GM12874 (cell line): ENCODE measurements at regions not wholly inside any gene's neighbourhood (a gene's known extent, or its start where the extent isn't known, plus 50 kb on each side); places are given as distances from the start of the nearest gene placed in this dataset.

Experiments used
- TF ChIP-seq, protein P1 (sequence below): IDR thresholded peaks from 2 replicates; pipeline ENCODE4 v1.5.1; 2011; ENCODE audit warnings: low read depth, mild to moderate bottlenecking, control low read depth, low read length, moderate library complexity; ENCODE audit not compliant: insufficient read depth

DNA sequence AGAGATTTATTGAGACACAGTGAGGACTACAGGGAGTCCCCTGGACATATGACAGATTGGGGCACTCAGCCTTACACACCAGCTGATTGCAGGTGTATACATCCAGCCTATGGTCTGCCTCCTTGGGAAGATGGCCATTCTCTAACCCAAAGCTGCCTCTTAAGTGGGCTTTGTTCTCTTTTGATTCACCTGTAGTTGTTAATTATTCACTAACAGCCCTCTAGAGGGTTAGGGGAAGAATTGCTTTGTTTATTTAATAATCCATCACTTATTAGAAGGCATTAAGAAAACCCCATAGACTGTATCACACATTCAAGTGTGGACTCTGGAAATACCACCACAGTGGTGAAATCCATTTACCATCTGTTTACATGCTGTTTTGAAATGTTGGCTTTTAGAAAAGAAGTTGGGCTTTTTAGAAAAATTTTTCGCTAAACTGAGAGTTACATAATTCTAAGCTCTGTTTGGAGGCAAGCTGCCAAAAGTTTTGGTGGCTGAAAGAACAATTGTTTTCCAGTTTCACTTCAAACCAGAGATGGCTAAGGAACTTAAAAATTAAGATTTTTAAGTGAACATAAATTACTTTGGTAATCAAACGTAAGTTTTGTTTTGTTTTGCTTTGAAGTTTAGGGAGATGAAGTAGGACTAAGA is 379.1 kb downstream of the ADRA2A start:
- TF ChIP-seq, protein P1, sequence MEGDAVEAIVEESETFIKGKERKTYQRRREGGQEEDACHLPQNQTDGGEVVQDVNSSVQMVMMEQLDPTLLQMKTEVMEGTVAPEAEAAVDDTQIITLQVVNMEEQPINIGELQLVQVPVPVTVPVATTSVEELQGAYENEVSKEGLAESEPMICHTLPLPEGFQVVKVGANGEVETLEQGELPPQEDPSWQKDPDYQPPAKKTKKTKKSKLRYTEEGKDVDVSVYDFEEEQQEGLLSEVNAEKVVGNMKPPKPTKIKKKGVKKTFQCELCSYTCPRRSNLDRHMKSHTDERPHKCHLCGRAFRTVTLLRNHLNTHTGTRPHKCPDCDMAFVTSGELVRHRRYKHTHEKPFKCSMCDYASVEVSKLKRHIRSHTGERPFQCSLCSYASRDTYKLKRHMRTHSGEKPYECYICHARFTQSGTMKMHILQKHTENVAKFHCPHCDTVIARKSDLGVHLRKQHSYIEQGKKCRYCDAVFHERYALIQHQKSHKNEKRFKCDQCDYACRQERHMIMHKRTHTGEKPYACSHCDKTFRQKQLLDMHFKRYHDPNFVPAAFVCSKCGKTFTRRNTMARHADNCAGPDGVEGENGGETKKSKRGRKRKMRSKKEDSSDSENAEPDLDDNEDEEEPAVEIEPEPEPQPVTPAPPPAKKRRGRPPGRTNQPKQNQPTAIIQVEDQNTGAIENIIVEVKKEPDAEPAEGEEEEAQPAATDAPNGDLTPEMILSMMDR = no peak

DNA sequence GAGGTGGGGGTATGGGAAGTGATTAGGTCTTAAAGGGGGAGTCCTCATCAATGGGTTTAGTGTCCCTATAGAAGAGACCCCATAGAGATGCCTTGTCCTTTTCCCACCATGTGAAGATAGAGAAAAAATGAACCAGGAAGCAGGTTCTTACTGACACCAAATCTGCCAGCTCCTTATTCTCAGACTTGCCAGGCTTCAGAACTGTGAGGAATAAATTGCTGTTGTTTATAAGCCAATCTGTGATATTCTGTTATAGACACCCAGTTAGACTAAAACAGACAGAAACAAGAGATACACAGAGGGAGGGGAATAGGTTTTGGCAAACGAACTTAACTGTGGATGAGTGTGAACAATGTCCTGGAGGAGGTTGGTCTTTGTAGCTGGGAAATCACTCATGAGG is 381.4 kb downstream of the ADRA2A start:
- TF ChIP-seq, protein P1 = no peak

DNA sequence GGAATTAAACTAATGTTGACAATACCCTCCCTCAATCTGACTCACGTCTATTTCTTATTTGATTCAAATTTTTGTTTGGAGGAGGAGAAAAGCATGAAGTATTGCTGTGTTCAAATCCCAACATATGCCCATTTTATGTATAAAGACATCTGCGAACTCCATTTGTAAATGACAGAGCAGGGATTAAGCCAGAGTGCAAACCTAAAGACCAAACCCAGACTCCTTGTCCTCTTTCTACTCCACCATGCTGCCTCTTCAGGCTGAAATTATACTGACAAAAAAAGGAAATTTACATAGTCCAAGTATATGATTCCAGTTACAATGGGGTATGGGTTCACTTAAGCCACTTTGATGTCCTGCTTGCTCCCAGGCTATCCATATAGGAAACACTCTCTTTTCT is 383.1 kb downstream of the ADRA2A start:
- TF ChIP-seq, protein P1 = no peak

DNA sequence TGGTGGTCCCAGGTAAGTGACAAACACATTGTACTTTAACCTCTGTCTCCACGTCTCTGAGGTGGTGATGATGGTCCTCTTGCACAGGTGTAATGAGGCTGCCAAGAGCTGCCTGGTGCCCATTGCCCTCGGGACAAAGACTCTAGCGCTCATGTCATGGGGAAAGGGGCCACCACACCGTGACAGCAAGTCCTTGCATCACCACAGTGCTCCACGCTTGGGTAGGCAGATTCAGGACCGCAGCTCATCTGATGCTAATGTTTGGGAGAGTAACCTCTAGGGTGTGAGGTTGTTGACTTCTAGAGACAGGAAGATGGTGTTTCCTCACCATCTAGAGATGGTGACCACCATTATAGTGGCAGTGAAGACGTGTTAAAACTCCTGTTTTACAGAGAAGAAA is 395.6 kb downstream of the ADRA2A start:
- TF ChIP-seq, protein P1 = no peak

DNA sequence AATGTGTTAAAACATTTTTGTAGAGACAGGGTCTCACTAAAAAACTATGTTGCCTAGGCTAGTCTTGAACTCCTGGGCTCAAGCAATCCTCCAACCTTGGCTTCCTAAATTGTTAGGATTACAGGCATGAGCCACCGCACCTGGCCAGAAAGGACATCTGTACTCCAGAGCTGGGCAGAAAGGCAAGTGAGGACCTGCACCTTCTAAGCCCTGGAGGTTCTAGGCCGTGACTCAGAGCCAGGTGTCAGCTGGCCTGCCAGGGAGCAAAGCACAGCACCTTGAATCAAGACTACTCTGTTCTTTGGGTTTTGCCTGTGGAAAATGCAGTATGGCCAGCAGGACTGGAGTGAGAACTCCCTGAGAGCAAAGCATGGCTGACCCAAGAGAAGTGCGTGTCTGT is 396.5 kb downstream of the ADRA2A start:
- TF ChIP-seq, protein P1 = no peak

DNA sequence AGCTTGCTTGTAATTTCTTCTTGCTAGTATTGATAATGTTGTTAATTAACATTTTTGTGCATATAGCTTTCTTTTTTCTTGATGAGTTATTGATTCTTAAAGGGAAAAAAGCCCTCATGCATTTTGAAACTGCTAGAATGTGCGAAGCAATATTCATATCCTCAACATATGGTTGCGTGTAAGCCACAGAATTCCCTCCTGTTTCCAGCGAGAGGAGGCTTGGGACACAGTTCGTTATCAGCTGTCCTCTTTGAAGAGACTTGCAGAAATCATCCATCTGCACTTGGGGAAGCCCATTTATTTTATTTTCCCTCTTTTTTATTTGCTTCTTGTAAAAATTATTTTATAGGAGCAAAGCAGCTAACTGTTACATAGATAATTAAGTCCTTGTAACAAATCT is 398.0 kb downstream of the ADRA2A start:
- TF ChIP-seq, protein P1 = no peak

DNA sequence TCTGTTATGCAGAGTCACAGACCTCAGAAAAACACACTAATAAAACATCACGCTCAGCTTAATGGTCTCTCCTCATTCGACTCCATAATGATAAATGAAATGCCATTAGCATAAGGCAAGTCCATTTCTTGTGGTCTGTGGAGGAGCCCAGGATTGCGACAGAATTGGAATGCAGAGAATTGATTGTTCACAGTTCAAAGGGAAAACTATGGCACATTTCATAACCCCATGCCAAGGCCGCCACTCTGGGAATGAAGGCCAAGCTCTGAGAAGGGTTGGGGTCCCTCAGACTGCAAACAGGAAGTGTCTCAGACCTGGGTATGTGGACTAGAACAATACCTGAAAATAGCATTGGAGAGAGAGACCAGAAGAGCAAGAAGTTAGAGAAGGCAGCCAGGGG is 398.9 kb downstream of the ADRA2A start:
- TF ChIP-seq, protein P1 = no peak
